OCI-LY7 (cell line): ENCODE measurements at regions not wholly inside any gene's neighbourhood (a gene's known extent, or its start where the extent isn't known, plus 50 kb on each side); places are given as distances from the start of the nearest gene placed in this dataset.

Experiments
- BruUV-seq: library from RNA; stranded (reverse); fragments of 400-500 nt; replicated peaks from 2 replicates; lab custom pipeline; 2021; lab: Mats Ljungman, UMichigan
- CTCF ChIA-PET: fragments of 300-600 bp; sonication (Branson Sonifier 250); formaldehyde crosslinking; loops from one replicate; lab custom pipeline; 2022; ENCODE audit warnings: antibody characterized with exemption; ENCODE audit not compliant: unreplicated experiment; lab: Charles Lee
- POLR2A ChIA-PET: fragments of 300-600 bp; sonication (Branson Sonifier 250); formaldehyde crosslinking; loops from one replicate; lab custom pipeline; 2022; ENCODE audit warnings: antibody characterized with exemption; lab: Charles Lee
- DNase-seq: peaks from one replicate; pipeline ENCODE4 v3.0.0-alpha.2; 2015; ENCODE audit warnings: low spot score
- H2AFZ ChIP-seq: fragments of 200-600 bp; sonication (generic), shearing (Covaris generic); 2 replicates; pipeline ENCODE4 v1.6.1; 2014; ENCODE audit warnings: mild to moderate bottlenecking, antibody characterized with exemption, low read length, moderate library complexity
- H3K27ac ChIP-seq: fragments of 200-600 bp; sonication (generic); 2 replicates; pipeline ENCODE4 v1.5.1; 2014; ENCODE audit warnings: mixed run types, low read depth, mild to moderate bottlenecking, moderate library complexity, low read length, inconsistent platforms; ENCODE audit not compliant: poor library complexity, severe bottlenecking
- H3K36me3 ChIP-seq: fragments of 200-600 bp; sonication (generic); 2 replicates; pipeline ENCODE4 v1.6.1; 2014; ENCODE audit warnings: mild to moderate bottlenecking, antibody characterized with exemption, low read length, moderate library complexity, mixed read lengths; ENCODE audit not compliant: insufficient read depth
- H3K4me1 ChIP-seq: fragments of 200-600 bp; sonication (generic); 2 replicates; pipeline ENCODE4 v1.5.1; 2014; ENCODE audit warnings: mild to moderate bottlenecking, low read length; ENCODE audit not compliant: insufficient read depth, poor library complexity, severe bottlenecking
- H3K4me2 ChIP-seq: fragments of 200-600 bp; sonication (generic); 2 replicates; pipeline ENCODE4 v1.6.1; 2014; ENCODE audit warnings: mild to moderate bottlenecking, low read length
- H3K4me3 ChIP-seq: fragments of 200-600 bp; sonication (generic); 2 replicates; pipeline ENCODE4 v1.5.1; 2014; ENCODE audit warnings: mild to moderate bottlenecking, low read depth, low read length; ENCODE audit not compliant: poor library complexity, severe bottlenecking
- H3K79me2 ChIP-seq: fragments of 200-600 bp; sonication (generic); 2 replicates; pipeline ENCODE4 v1.6.1; 2016; ENCODE audit warnings: low read depth, mild to moderate bottlenecking, low read length, moderate library complexity, mixed read lengths; ENCODE audit not compliant: insufficient read depth
- H3K9me2 ChIP-seq: fragments of 200-600 bp; sonication (generic); 2 replicates; pipeline ENCODE4 v1.6.1; 2016; ENCODE audit warnings: mild to moderate bottlenecking, low read length, mixed read lengths; ENCODE audit not compliant: insufficient read depth
- H3K9me3 ChIP-seq: fragments of 200-600 bp; sonication (generic); 2 replicates; pipeline ENCODE4 v1.6.1; 2014; ENCODE audit warnings: mild to moderate bottlenecking, mixed run types, low read length, mixed read lengths
- H4K20me1 ChIP-seq: fragments of 200-600 bp; sonication (generic); 2 replicates; pipeline ENCODE4 v1.6.1; 2014; ENCODE audit warnings: mild to moderate bottlenecking, antibody characterized with exemption, low read length, moderate library complexity, mixed read lengths; ENCODE audit not compliant: insufficient read depth
- EZH2phosphoT487 ChIP-seq: fragments of 200-600 bp; sonication (generic); IDR thresholded peaks from 2 replicates; pipeline ENCODE4 v1.6.1; 2018; ENCODE audit warnings: low read depth, borderline replicate concordance, mild to moderate bottlenecking, mixed run types, antibody characterized with exemption, low read length, moderate library complexity, mixed read lengths
- intact Hi-C: fragments of 100-400 bp; cut with micrococcal nuclease; formaldehyde crosslinking; loops from one replicate; pipeline ENCODE4 v1.10.0; 2022; ENCODE audit not compliant: unreplicated experiment
- TF ChIP-seq, protein P1 (sequence below): fragments of 200-600 bp; sonication (generic); conservative IDR thresholded peaks from 2 replicates; pipeline ENCODE4 v1.5.1; 2014; ENCODE audit warnings: mild to moderate bottlenecking, antibody characterized with exemption, low read length, moderate library complexity, mixed read lengths

DNA sequence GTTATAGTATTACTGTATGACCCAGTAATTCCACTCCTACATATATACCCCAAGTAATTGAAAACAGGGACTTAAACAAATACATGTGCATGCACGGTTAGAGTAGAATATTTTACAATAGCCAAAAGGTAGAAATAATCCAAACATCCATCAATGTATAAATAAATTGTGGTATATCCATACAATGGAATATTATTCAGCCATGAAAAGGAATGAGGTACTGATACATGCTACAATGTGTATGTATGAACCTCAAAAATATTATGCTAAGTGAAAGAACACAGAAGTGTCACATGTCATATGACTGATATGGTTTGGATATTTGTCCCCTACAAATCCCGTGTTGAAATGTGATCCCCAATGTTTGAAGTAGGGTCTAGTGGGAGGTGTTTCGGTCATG, 560.8 kb upstream of the LARGE1 start:
- H3K36me3 ChIP-seq: no peaks in the 10 kb centered on the region
- no peak overlapping the region for H2AFZ ChIP-seq
- H3K4me3 ChIP-seq: no peak overlapping the region
- H3K79me2 ChIP-seq: no peaks in the 10 kb centered on the region
- CTCF ChIA-PET: no interaction called here
- no peaks in the 10 kb centered on the region for H3K4me1 ChIP-seq
- no peaks in the 10 kb centered on the region for H3K9me2 ChIP-seq
- intact Hi-C loops: no loop called here
- no peak for DNase-seq
- TF ChIP-seq EZH2phosphoT487: no peak
- TF ChIP-seq, protein P1, sequence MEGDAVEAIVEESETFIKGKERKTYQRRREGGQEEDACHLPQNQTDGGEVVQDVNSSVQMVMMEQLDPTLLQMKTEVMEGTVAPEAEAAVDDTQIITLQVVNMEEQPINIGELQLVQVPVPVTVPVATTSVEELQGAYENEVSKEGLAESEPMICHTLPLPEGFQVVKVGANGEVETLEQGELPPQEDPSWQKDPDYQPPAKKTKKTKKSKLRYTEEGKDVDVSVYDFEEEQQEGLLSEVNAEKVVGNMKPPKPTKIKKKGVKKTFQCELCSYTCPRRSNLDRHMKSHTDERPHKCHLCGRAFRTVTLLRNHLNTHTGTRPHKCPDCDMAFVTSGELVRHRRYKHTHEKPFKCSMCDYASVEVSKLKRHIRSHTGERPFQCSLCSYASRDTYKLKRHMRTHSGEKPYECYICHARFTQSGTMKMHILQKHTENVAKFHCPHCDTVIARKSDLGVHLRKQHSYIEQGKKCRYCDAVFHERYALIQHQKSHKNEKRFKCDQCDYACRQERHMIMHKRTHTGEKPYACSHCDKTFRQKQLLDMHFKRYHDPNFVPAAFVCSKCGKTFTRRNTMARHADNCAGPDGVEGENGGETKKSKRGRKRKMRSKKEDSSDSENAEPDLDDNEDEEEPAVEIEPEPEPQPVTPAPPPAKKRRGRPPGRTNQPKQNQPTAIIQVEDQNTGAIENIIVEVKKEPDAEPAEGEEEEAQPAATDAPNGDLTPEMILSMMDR: no peak
- POLR2A ChIA-PET: no interaction called here
- no peak overlapping the region for H3K27ac ChIP-seq
- BruUV-seq: no TSS peak
- no peak overlapping the region for H3K4me2 ChIP-seq
- no peaks in the 10 kb centered on the region for H4K20me1 ChIP-seq
- H3K9me3 ChIP-seq: peaks cover 4% of the 10 kb centered on the region; the same call in 1 of the 2 replicates

DNA sequence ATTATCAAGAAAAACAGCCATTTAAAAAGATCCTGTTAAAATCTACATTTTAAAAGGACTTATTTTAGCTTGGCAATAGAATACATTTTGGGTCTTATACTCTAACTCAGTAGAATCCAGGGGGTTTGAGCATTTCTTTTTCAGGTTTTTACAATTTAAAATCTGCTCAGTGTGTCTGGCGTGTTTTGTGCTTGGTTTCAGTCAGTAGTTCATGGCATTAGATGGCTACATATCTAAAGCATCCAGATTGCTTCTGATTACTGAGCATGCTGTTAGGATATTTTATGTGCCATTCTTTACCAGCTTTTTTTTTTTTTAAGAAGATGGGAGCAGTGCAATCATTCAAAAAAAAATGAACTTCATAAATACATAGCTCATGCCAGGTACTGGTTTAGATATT, 566.1 kb upstream of the LARGE1 start:
- intact Hi-C loops: no loop called here
- Histone ChIP-seq H3K79me2 (no peaks in the 10 kb centered on the region), H3K4me3 (no peak overlapping the region), H3K27ac (no peak overlapping the region), H3K9me2 (no peaks in the 10 kb centered on the region), H3K9me3 (no peaks in the 10 kb centered on the region; the same call in 1 of the 2 replicates), H3K4me2 (no peak overlapping the region), H4K20me1 (no peaks in the 10 kb centered on the region), H3K36me3 (no peaks in the 10 kb centered on the region), H3K4me1 (no peaks in the 10 kb centered on the region), H2AFZ (no peak overlapping the region)
- CTCF ChIA-PET: no interaction called here
- no peak for DNase-seq
- POLR2A ChIA-PET: interaction anchor here (0.6 to 0.9 kb wide), 2 partner anchors 11 to 228 kb away, joined by 3 to 4 read pairs; no protein-coding TSS in a partner anchor
- TF ChIP-seq, protein P1: no peak
- no peak for TF ChIP-seq EZH2phosphoT487
- no TSS peak for BruUV-seq

DNA sequence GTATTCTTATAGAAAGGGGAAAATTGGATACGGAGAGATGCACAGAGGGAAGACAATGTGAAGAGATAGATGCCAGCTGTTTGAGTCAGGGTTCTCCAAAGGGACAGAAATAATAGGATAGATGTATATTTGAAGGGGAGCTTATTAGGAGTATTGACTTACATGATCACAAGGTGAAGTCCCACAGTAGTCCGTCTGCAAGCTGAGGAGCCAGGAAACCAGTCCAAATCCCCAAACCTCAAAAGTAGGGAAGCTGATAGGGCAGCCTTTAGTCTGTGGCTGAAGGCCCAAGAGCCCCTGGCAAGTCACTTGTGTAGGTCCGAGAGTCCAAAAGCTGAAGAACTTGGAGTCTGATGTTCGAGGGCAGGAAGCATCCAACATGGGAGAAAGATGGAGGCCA, 569.6 kb upstream of the LARGE1 start:
- ChIA-PET POLR2A (no interaction called here), CTCF (no interaction called here)
- Histone ChIP-seq H3K4me1 (no peaks in the 10 kb centered on the region), H3K9me2 (no peaks in the 10 kb centered on the region), H3K4me2 (no peak overlapping the region), H3K36me3 (no peaks in the 10 kb centered on the region), H3K79me2 (no peaks in the 10 kb centered on the region), H3K9me3 (no peaks in the 10 kb centered on the region), H3K4me3 (no peak overlapping the region), H2AFZ (no peak overlapping the region), H3K27ac (no peak overlapping the region), H4K20me1 (no peaks in the 10 kb centered on the region)
- BruUV-seq: no TSS peak
- no peak for TF ChIP-seq EZH2phosphoT487
- TF ChIP-seq, protein P1: no peak
- no peak for DNase-seq
- intact Hi-C loops: no loop called here
